WTC11 (cell line): ENCODE measurements at regions not wholly inside any gene's neighbourhood (a gene's known extent, or its start where the extent isn't known, plus 50 kb on each side); places are given as distances from the start of the nearest gene placed in this dataset.

Source experiments
- ATAC-seq: fragments of 200-7000 bp; cut with Tn5 transposase; 2 replicates; pipeline ENCODE4 v1.10.0; 2021; ENCODE audit warnings: mild to moderate bottlenecking, moderate library complexity
- CTCF ChIA-PET: fragments of 300-600 bp; sonication (Branson Sonifier 250); formaldehyde crosslinking; loops from one replicate; lab custom pipeline; 2021; ENCODE audit warnings: antibody characterized with exemption; lab: Charles Lee
- POLR2A ChIA-PET: fragments of 350-600 bp; sonication (Branson Sonifier 250); formaldehyde crosslinking; loops from one replicate; lab custom pipeline; 2021; ENCODE audit warnings: antibody characterized with exemption; lab: Charles Lee
- DNase-seq: peaks from one replicate; pipeline ENCODE4 v3.0.0; 2021; ENCODE audit warnings: low spot score
- H3K27ac Mint-ChIP-seq: 2 replicates; pipeline ENCODE4 v1.8.0; 2021; ENCODE audit warnings: mixed read lengths
- H3K27me3 Mint-ChIP-seq: 2 replicates; pipeline ENCODE4 v1.8.0; 2021; ENCODE audit warnings: low read depth, mild to moderate bottlenecking, moderate library complexity, mixed read lengths
- H3K36me3 Mint-ChIP-seq: 2 replicates; pipeline ENCODE4 v1.8.0; 2021; ENCODE audit warnings: mixed read lengths
- H3K4me1 Mint-ChIP-seq: 2 replicates; pipeline ENCODE4 v1.8.0; 2022; ENCODE audit warnings: mixed read lengths
- H3K4me3 Mint-ChIP-seq: 2 replicates; pipeline ENCODE4 v1.8.0; 2021; ENCODE audit warnings: mild to moderate bottlenecking, moderate library complexity, mixed read lengths
- H3K9me3 Mint-ChIP-seq: 2 replicates; pipeline ENCODE4 v1.8.0; 2021; ENCODE audit warnings: mixed read lengths
- CBFB ChIP-seq: sonication (generic); formaldehyde crosslinking; IDR thresholded peaks from 2 replicates; pipeline ENCODE4 v1.8.1; 2022; ENCODE audit warnings: mild to moderate bottlenecking, low read depth, missing genetic modification reagents
- CTCF ChIP-seq: fragments of 200-600 bp; IDR thresholded peaks from 2 replicates; pipeline ENCODE4 v1.8.0; 2022; ENCODE audit warnings: antibody characterized with exemption
- E2F1 ChIP-seq: sonication (generic); formaldehyde crosslinking; IDR thresholded peaks from 2 replicates; pipeline ENCODE4 v1.8.0; 2022; ENCODE audit warnings: mild to moderate bottlenecking, missing genetic modification reagents
- E2F5 ChIP-seq: sonication (generic); formaldehyde crosslinking; IDR thresholded peaks from 2 replicates; pipeline ENCODE4 v1.8.1; 2022; ENCODE audit warnings: mild to moderate bottlenecking, moderate library complexity, missing genetic modification reagents
- ESRRA ChIP-seq: sonication (generic); formaldehyde crosslinking; IDR thresholded peaks from 2 replicates; pipeline ENCODE4 v1.8.1; 2022; ENCODE audit warnings: mild to moderate bottlenecking, missing genetic modification reagents, borderline replicate concordance
- FOXP1 ChIP-seq: sonication (generic); formaldehyde crosslinking; IDR thresholded peaks from 2 replicates; pipeline ENCODE4 v1.8.0; 2022; ENCODE audit warnings: missing genetic modification reagents, mild to moderate bottlenecking, moderate library complexity, borderline replicate concordance
- GABPB1 ChIP-seq: sonication (generic); formaldehyde crosslinking; IDR thresholded peaks from 2 replicates; pipeline ENCODE4 v1.8.1; 2023; ENCODE audit warnings: mild to moderate bottlenecking, missing genetic modification reagents
- MYBL2 ChIP-seq: sonication (generic); formaldehyde crosslinking; IDR thresholded peaks from 2 replicates; pipeline ENCODE4 v1.8.1; 2023; ENCODE audit warnings: mild to moderate bottlenecking, moderate library complexity, missing genetic modification reagents
- NFATC4 ChIP-seq: fragments of 250-450 bp; sonication (Bioruptor Pico); IDR thresholded peaks from 2 replicates; pipeline ENCODE4 v1.9.0; 2021; ENCODE audit warnings: mild to moderate bottlenecking
- NFYB ChIP-seq: sonication (generic); formaldehyde crosslinking; conservative IDR thresholded peaks from 2 replicates; pipeline ENCODE4 v1.8.0; 2022; ENCODE audit warnings: low read depth, missing genetic modification reagents
- NR1H2 ChIP-seq: sonication (generic); formaldehyde crosslinking; IDR thresholded peaks from 2 replicates; pipeline ENCODE4 v1.9.0; 2021; ENCODE audit warnings: mild to moderate bottlenecking, moderate library complexity, missing genetic modification reagents
- PREB ChIP-seq: sonication (generic); formaldehyde crosslinking; IDR thresholded peaks from 2 replicates; pipeline ENCODE4 v1.8.1; 2022; ENCODE audit warnings: mild to moderate bottlenecking, missing genetic modification reagents, moderate library complexity, borderline replicate concordance
- PRRX2 ChIP-seq: fragments of 250-450 bp; sonication (Bioruptor Pico); IDR thresholded peaks from 2 replicates; pipeline ENCODE4 v1.8.0; 2021; ENCODE audit warnings: mild to moderate bottlenecking
- RELA ChIP-seq: sonication (generic); formaldehyde crosslinking; IDR thresholded peaks from 2 replicates; pipeline ENCODE4 v1.8.1; 2022; ENCODE audit warnings: missing genetic modification reagents, mild to moderate bottlenecking, borderline replicate concordance
- SMAD3 ChIP-seq: sonication (generic); formaldehyde crosslinking; IDR thresholded peaks from 2 replicates; pipeline ENCODE4 v1.8.0; 2022; ENCODE audit warnings: missing genetic modification reagents, mild to moderate bottlenecking, borderline replicate concordance
- USF2 ChIP-seq: sonication (generic); formaldehyde crosslinking; IDR thresholded peaks from 2 replicates; pipeline ENCODE4 v1.8.1; 2023; ENCODE audit warnings: mild to moderate bottlenecking, missing genetic modification reagents, moderate library complexity
- ZBTB43 ChIP-seq: sonication (generic); formaldehyde crosslinking; IDR thresholded peaks from 2 replicates; pipeline ENCODE4 v1.8.1; 2023; ENCODE audit warnings: mild to moderate bottlenecking, missing genetic modification reagents
- ZNF121 ChIP-seq: sonication (generic); formaldehyde crosslinking; IDR thresholded peaks from 2 replicates; pipeline ENCODE4 v1.8.0; 2023; ENCODE audit warnings: missing genetic modification reagents
- ZNF317 ChIP-seq: sonication (generic); formaldehyde crosslinking; IDR thresholded peaks from 2 replicates; pipeline ENCODE4 v1.8.1; 2023; ENCODE audit warnings: low read depth, mild to moderate bottlenecking, moderate library complexity, missing genetic modification reagents, borderline replicate concordance
- ZNF532 ChIP-seq: fragments of 250-450 bp; sonication (Bioruptor Pico); IDR thresholded peaks from 2 replicates; pipeline ENCODE4 v1.9.0; 2021; ENCODE audit warnings: mild to moderate bottlenecking, borderline replicate concordance

GRCh38 chr1:193427524-193427923 is 241.1 kb upstream of the B3GALT2 start (continued):
- TF ChIP-seq PREB, result no peak
- no peak for TF ChIP-seq PRRX2 (CRISPR knock-in tag)
- no peak for TF ChIP-seq ZNF121 (CRISPR knock-in tag)
- no peak for TF ChIP-seq ZBTB43
- no peak for TF ChIP-seq ZNF317 (CRISPR knock-in tag)
- TF ChIP-seq NFATC4 (CRISPR knock-in tag), result no peak
- no peak for TF ChIP-seq USF2 (CRISPR knock-in tag)
- no peak for TF ChIP-seq CTCF
- no peak for TF ChIP-seq E2F5
- no peak for TF ChIP-seq MYBL2
- TF ChIP-seq CBFB, result no peak

- H3K4me1 Mint-ChIP-seq, result no peaks in the 10 kb centered on the region
- ChIA-PET CTCF (no interaction called here), POLR2A (no interaction called here)
- DNase-seq (no peak), ATAC-seq (no peak)
- no peaks in the 10 kb centered on the region for H3K36me3 Mint-ChIP-seq
- H3K9me3 Mint-ChIP-seq, result peaks cover 6% of the 10 kb centered on the region
- H3K27me3 Mint-ChIP-seq, result no peaks in the 10 kb centered on the region
- H3K4me3 Mint-ChIP-seq, result no peak overlapping the region
- H3K27ac Mint-ChIP-seq, result no peak overlapping the region
- no peak for TF ChIP-seq RELA (CRISPR knock-in tag)
Measured at GRCh38 chr1:193426061-193426460, 239.6 kb upstream of the B3GALT2 start.

GRCh38 chr1:193421487-193421886 is 235.1 kb upstream of the B3GALT2 start:
- CTCF ChIA-PET, result no interaction called here
- no peaks in the 10 kb centered on the region for H3K9me3 Mint-ChIP-seq
- no peaks in the 10 kb centered on the region for H3K27me3 Mint-ChIP-seq
- ATAC-seq (no peak; the same call in 1 of the 2 replicates), DNase-seq (no peak)
- no peak overlapping the region for H3K27ac Mint-ChIP-seq
- peaks cover 3% of the 10 kb centered on the region for H3K4me1 Mint-ChIP-seq
- POLR2A ChIA-PET, result no interaction called here
- H3K36me3 Mint-ChIP-seq, result no peaks in the 10 kb centered on the region
- no peak overlapping the region for H3K4me3 Mint-ChIP-seq
- TF ChIP-seq SMAD3 (no peak), ZNF532 (CRISPR knock-in tag) (no peak), NFYB (CRISPR knock-in tag) (no peak), GABPB1 (CRISPR knock-in tag) (no peak), RELA (CRISPR knock-in tag) (no peak), PRRX2 (CRISPR knock-in tag) (no peak), ESRRA (CRISPR knock-in tag) (no peak), E2F1 (CRISPR knock-in tag) (no peak), NR1H2 (CRISPR knock-in tag) (no peak), FOXP1 (CRISPR knock-in tag) (no peak)
